Large intestine (tissue), 3 donors: ENCODE measurements at regions not wholly inside any gene's neighbourhood (a gene's known extent, or its start where the extent isn't known, plus 50 kb on each side); places are given as distances from the start of the nearest gene placed in this dataset.

ENCODE experiments used
- DNase-seq, 2 donors: peaks; one replicate each; pipeline versions ENCODE4 v3.0.0 to v3.0.0-alpha.2; 2013
- H3K27ac ChIP-seq: one replicate; pipeline ENCODE4 v1.5.1; 2013; ENCODE audit warnings: low read length
- H3K27me3 ChIP-seq: 2 replicates; pipeline ENCODE4 v1.6.1; 2013; ENCODE audit warnings: low read length; ENCODE audit not compliant: control insufficient read depth, insufficient read depth
- H3K36me3 ChIP-seq: 2 replicates; pipeline ENCODE4 v1.6.1; 2013; ENCODE audit warnings: low read length; ENCODE audit not compliant: control insufficient read depth, insufficient read depth
- H3K4me1 ChIP-seq: one replicate; pipeline ENCODE4 v1.6.1; 2013; ENCODE audit warnings: low read length; ENCODE audit not compliant: control insufficient read depth, insufficient read depth
- H3K4me3 ChIP-seq: one replicate; pipeline ENCODE4 v1.5.1; 2013; ENCODE audit warnings: low read length
- H3K9me3 ChIP-seq: one replicate; pipeline ENCODE4 v1.6.1; 2013; ENCODE audit warnings: mild to moderate bottlenecking, low read depth, low read length, moderate library complexity; ENCODE audit not compliant: control insufficient read depth
- WGBS: methylation state at CpG from one replicate; pipeline ENCODE4 v1.1.5; 2013; ENCODE audit warnings: low lambda C conversion rate; ENCODE audit not compliant: insufficient coverage; 5-methylcytosine and 5-hydroxymethylcytosine counted together

DNA sequence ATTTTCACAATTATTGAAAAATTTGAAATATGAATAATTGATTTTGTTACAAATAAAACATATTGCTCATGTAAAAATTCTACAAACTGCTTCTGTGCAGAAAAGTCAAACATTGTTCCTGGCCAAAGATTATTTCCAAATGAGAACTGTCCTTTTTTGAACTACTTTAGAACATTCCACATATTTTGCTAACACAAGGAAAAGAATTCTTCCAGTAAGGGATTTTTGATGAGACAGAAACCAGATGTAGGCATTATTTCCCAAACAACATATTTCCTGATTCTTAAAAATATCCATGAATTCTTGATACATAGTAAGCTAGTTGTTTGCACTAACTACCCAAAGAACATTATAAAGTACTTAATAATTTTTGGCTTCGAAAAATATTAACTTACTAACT is 715.2 kb downstream of the CCDC85A start:
- no peak overlapping the region for H3K4me3 ChIP-seq
- WGBS, result 83% methylated on average over 1 of the region's 1 CpG
- no peaks in the 10 kb centered on the region for H3K27me3 ChIP-seq
- DNase-seq, result no peak
- no peaks in the 10 kb centered on the region for H3K4me1 ChIP-seq
- no peaks in the 10 kb centered on the region for H3K36me3 ChIP-seq
- no peak overlapping the region for H3K27ac ChIP-seq
- no peaks in the 10 kb centered on the region for H3K9me3 ChIP-seq

DNA sequence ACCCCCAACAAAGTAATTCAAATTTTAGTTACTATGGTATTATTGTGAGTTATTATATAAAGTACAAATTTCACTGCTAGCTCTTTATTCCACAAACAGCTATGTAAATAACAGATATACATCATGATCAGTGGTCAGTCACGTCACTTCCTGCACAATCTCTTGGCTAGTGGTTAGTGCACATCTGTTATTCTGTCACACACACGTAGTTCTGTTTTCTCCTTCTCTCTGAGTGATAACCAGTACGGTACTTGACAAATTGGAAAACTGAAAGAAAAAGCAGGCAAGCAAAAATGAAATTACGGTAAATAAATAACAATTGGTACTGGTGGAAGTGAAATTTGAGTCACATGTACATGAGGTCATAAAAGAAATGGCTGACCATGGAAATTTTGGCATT is 728.7 kb downstream of the CCDC85A start:
- H3K4me1 ChIP-seq, result no peaks in the 10 kb centered on the region
- no peaks in the 10 kb centered on the region for H3K9me3 ChIP-seq
- WGBS, result no CpG with 5 or more reads among the region's 4 CpGs
- no peak for DNase-seq
- no peak overlapping the region for H3K27ac ChIP-seq
- no peaks in the 10 kb centered on the region for H3K36me3 ChIP-seq
- no peaks in the 10 kb centered on the region for H3K27me3 ChIP-seq
- H3K4me3 ChIP-seq, result no peak overlapping the region

DNA sequence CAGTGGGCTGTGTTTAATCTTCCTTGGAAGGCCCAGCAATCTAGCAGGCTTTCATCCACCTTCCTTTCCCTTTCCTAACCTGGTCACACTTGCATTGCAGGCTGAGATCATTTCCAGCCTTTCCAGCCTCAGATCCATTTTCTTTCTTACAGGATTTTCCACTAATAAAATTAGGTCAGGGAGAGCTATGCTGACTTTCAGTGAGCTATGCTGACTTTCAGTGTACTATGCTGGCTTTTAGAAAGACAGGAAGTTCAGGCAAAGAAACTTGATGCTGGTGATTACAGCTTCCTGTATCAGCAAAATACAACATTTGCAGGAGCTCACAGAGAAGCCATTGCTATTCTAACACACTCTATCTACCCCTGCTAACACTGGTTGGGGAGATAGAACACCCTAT is 735.0 kb downstream of the CCDC85A start:
- no peaks in the 10 kb centered on the region for H3K36me3 ChIP-seq
- H3K9me3 ChIP-seq, result no peaks in the 10 kb centered on the region
- no peaks in the 10 kb centered on the region for H3K4me1 ChIP-seq
- H3K4me3 ChIP-seq, result no peak overlapping the region
- DNase-seq, result no peak
- H3K27me3 ChIP-seq, result no peaks in the 10 kb centered on the region
- no peak overlapping the region for H3K27ac ChIP-seq

DNA sequence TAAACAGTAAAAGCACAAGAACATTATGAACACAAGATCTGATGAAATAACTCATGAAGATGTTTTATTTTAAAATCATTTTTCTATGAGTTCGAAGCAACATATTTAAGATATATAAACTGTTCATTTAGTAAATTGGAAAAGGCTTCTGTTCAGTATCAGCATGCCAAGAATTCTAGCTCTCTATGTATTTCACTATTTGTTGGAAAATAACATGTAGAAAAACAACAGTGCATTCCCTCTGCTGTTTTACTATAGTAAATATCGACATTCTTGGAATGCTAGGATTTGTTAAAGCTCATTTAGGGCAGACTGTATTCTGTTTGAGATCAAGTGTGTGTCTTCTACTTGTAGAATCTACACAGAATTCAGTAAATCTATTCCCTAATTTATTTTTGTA is 750.2 kb downstream of the CCDC85A start:
- Histone ChIP-seq H3K4me1 (no peaks in the 10 kb centered on the region), H3K4me3 (no peak overlapping the region), H3K27me3 (no peaks in the 10 kb centered on the region), H3K9me3 (no peaks in the 10 kb centered on the region), H3K27ac (no peak overlapping the region), H3K36me3 (no peaks in the 10 kb centered on the region)
- no peak for DNase-seq
- WGBS, result no CpG with 5 or more reads among the region's 2 CpGs

DNA sequence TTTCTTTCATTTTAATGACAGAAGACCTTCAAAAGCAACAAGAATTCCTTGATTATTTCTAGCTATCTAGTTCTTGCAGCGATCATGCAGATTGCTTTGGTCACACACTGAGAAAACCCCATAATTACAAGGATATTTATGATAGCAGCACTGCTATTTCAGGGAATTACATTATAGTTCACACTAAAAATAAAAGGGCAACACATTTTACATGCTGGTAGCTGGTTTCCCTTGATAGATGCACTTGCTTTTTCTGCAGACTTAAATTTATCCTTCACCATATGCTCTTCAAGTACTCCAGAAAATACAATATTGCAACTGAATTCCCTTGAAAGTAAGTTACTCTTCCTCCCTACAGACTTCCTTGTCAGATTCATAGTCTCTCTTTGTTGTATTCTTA is 751.1 kb downstream of the CCDC85A start:
- Histone ChIP-seq H3K9me3 (no peaks in the 10 kb centered on the region), H3K27ac (no peak overlapping the region), H3K4me3 (no peak overlapping the region), H3K4me1 (no peaks in the 10 kb centered on the region), H3K27me3 (no peaks in the 10 kb centered on the region), H3K36me3 (no peaks in the 10 kb centered on the region)
- WGBS, result no CpG with 5 or more reads among the region's 1 CpG
- DNase-seq, result no peak

DNA sequence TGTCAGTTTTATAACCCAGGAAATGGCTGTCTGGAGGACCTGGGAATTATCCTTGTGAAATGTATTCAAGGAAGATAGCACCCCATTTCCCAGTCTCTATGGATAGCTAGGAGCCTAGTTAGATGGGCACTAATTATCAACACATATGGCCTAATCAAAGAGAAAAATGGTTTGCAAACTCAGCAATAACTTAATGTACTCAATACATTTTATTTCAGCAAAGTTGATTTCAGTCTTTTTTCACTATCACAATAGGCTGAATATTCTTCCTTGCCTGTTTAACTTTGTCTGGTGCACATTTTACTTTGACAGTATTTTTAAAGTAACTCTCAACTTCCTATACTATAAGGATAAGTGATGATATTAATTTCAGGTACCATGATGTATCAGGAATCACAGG is 756.3 kb downstream of the CCDC85A start:
- H3K4me3 ChIP-seq, result no peak overlapping the region
- no peaks in the 10 kb centered on the region for H3K9me3 ChIP-seq
- DNase-seq, result no peak
- no peaks in the 10 kb centered on the region for H3K4me1 ChIP-seq
- H3K27ac ChIP-seq, result no peak overlapping the region
- H3K36me3 ChIP-seq, result no peaks in the 10 kb centered on the region
- H3K27me3 ChIP-seq, result no peaks in the 10 kb centered on the region

DNA sequence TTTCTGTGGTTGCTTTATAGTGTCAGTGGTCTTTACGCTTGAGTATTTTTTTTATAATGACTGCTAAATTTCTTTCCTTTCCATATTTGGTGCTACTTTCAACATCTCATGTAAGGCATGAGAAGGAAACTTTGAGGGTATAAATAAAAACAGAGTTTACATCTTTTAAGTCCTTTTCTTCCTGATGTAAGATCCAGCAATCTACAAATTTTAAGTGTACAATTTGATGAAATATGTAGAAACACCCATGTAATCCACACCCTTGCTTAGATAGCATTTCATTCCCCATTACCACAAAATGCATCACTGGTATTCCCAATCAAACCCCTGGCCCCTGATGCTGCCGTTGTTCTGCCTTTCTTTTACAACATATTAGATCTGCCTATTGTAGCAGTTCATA is 769.1 kb downstream of the CCDC85A start:
- Histone ChIP-seq H3K4me3 (no peak overlapping the region), H3K9me3 (no peaks in the 10 kb centered on the region), H3K27ac (no peak overlapping the region), H3K27me3 (no peaks in the 10 kb centered on the region), H3K36me3 (no peaks in the 10 kb centered on the region), H3K4me1 (no peaks in the 10 kb centered on the region)
- no peak for DNase-seq
- WGBS, result no CpG with 5 or more reads among the region's 2 CpGs

DNA sequence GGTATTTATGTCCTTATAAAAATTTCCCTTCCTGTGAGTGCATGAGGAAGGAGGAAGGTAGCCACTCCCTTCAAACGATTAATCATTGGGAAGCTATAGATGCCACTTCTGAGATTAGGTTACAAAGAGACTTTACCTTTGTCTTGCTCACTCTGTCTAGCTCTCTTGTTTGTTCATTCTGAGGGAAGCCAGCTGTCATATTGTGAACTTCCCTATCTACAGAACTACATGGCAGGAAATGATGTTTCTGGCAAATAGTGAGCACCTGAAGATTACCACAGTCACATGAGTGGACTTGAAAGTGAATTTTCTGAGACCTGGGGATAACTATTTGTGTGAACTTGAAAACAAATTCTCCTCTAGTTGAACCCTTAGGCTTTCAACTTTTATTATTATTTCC is 776.8 kb downstream of the CCDC85A start:
- no peaks in the 10 kb centered on the region for H3K27me3 ChIP-seq
- no peak overlapping the region for H3K4me3 ChIP-seq
- H3K4me1 ChIP-seq, result no peaks in the 10 kb centered on the region
- WGBS, result no CpG with 5 or more reads among the region's 1 CpG
- H3K36me3 ChIP-seq, result no peaks in the 10 kb centered on the region
- no peak overlapping the region for H3K27ac ChIP-seq
- no peak for DNase-seq
- H3K9me3 ChIP-seq, result no peaks in the 10 kb centered on the region

DNA sequence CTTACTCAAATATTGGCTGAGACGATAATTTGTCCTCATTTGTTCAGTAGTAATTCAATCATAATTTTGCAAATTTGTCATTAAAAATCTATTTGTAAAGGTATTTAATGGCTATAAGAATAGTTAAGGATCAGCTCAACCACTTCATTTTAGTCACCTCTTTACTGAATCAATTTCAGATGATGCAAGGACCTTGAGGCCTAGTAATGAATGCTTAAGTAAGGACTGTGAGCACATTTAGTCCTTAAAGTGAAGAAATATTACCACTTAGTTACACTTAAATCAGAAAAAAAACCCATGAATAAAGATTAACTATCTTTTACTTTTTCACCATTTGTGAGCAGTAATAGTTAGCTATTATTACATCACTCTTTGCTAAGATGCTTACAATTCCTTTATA is 778.9 kb downstream of the CCDC85A start:
- Histone ChIP-seq H3K27ac (no peak overlapping the region), H3K27me3 (no peaks in the 10 kb centered on the region), H3K4me3 (no peak overlapping the region), H3K4me1 (no peaks in the 10 kb centered on the region), H3K9me3 (no peaks in the 10 kb centered on the region), H3K36me3 (no peaks in the 10 kb centered on the region)
- no peak for DNase-seq
- WGBS, result 100% methylated on average over 1 of the region's 1 CpG

DNA sequence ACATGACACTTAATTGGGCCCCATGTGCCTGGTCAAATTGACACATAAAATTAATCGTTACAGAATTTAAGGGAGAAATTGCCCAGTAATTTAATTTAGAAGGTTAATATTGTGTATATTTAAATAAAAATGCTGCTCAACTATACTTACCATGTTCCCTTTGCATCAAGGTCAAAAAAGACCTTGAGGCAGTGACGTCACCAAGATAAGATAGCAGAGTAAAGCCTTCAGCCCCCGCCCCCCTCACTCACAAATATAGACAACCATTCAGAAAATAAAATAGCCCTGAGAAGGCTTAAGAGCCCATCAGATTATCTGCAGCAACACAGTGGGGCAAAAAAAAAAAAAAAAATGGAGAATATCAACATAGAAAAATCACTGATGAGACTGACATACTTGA is 785.7 kb downstream of the CCDC85A start:
- H3K27ac ChIP-seq, result no peak overlapping the region
- no peak for DNase-seq
- WGBS, result no CpG with 5 or more reads among the region's 3 CpGs

DNA sequence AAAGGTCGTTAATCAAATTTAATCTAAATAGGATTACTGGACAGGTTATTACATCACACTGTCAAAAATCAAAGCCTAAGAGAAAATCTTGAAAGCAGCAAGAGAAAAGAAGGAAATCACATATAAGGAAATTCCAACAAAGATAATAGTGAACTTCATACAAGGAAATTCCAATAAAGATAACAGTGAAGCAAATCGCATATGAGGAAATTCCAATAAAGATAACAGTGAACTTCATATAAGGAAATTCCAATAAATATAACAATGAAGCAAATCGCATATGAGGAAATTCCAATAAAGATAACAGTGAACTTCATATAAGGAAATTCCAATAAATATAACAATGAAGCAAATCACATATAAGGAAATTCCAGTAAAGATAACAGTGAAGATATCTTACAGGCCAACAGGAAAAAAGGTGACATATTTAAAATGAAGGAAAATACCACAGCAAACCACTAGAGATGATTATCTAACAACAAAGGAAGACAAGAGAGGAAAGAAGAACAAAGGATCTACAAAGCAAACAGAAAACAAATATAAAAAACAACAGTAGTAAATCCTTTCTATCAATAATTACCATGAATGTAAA is 787.7 kb downstream of the CCDC85A start:
- Histone ChIP-seq H3K4me3 (no peak overlapping the region), H3K27me3 (no peaks in the 10 kb centered on the region), H3K4me1 (no peaks in the 10 kb centered on the region), H3K36me3 (no peaks in the 10 kb centered on the region), H3K9me3 (no peaks in the 10 kb centered on the region), H3K27ac (no peak overlapping the region)
- no peak for DNase-seq
- WGBS, result 67% methylated on average over 3 of the region's 3 CpGs

More for the DNA sequence above, 785.7 kb downstream of the CCDC85A start:
- Histone ChIP-seq H3K9me3 (no peaks in the 10 kb centered on the region), H3K27me3 (no peaks in the 10 kb centered on the region), H3K4me3 (no peak overlapping the region), H3K4me1 (no peaks in the 10 kb centered on the region), H3K36me3 (no peaks in the 10 kb centered on the region)
